ENCODE measurements at regions not wholly inside any gene's neighbourhood (a gene's known extent, or its start where the extent isn't known, plus 50 kb on each side); places are given as distances from the start of the nearest gene placed in this dataset.

- DNase-seq (ENCODE audit: low spot score), result no peak
Measured at GRCh38 chr6:122063761-122064160, 335.7 kb upstream of the HSF2 start.

DNA sequence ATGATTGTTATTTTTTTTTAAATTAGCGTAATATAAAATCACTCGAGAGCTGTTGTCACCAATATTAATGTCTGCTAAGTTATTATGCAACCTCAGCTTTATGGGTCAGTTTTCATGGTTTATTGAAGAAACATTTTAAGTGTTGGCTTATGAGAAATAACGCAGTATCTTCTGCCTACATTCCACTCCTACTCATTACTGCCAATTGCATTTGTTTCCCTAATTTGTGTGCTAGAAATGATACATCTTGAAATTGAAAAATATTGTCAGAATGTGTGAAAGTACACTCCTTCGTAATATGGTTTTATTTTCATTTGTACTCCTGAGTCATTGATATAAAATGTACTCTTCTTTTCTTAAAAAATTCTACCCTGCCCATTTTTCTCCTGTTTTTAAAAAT is 333.3 kb upstream of the HSF2 start:
- no peak for DNase-seq (ENCODE audit: low spot score)

- no peak for DNase-seq (ENCODE audit: low spot score)
Measured at GRCh38 chr6:122068291-122068769, 331.1 kb upstream of the HSF2 start.

DNA sequence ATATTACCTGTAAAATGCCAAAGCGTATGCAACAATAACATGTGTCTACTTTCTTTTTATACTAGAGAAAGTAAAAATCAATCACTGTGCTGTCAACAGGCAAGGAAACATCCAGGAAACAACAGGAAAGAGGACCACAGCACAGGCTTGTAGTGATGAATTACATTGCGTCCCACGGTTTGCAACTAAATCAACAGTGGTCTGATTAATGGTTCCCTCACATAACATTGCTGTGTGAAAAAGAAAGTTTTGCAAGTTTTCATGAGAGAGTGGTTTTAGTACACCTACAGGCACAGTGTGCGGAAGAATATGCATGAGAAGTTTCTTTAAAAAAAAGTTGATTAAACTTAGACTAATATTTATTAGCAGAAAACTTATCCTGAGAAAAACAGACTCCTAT is 329.5 kb upstream of the HSF2 start:
- DNase-seq (ENCODE audit: low spot score), result no peak

GRCh38 chr6:122072014-122072647 is 327.3 kb upstream of the HSF2 start:
- DNase-seq (ENCODE audit: low spot score), result no peak

DNA sequence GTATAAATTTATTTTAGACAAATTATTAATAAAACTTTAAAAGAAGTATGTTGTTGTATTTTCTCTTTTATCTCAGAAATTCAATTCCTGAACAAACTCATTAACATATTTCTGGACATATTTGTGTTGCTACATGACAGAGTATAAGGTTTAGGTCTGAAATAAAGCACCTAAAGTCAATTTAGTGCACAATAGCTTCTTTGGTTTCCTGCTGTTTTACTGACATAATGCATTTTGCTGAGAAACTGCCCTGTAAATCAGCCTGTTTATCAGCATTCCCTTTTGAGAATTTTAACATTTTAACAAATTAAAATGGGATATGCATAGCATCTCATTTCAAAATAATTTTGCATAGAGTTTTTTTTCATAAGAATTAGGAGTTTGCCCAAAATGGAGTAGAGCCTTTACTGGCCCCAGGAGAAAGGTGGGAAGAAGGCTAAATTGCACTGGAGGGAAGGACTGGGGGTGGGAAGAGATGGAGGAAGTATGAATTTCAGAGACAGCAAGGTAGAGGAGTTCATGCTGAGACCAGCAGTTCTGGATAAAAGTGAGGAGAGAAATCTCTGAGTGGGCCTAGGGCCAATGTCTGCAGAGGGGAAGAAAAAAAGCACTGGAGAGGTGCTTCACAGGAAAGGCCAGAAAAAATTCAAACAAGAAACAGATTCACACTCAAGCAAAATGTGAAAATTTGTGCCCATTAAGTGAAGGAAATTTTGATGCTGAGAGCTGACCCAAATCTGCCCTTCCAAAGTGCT is 324.2 kb upstream of the HSF2 start:
- DNase-seq (ENCODE audit: low spot score), result no peak

GRCh38 chr6:122075917-122076316 is 323.5 kb upstream of the HSF2 start:
- DNase-seq (ENCODE audit: low spot score), result no peak

DNA sequence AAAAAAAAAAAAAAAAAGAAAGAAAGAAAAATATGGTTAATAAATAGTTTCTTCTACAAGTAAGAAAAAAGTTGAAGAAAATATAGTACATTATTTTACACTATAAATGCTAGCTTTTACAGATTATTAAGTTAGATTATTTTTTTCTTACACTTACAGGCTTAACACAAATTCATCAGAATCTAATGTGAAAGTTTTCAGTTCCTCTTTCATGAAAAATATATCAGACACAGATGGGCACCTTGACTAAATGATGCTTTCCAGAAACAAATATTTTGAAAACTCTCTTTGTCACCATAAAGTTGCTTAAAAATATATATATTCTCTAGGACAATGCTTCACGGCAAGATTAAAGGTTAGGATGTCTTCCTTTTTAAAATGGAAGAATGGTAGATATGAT is 321.8 kb upstream of the HSF2 start:
- no peak for DNase-seq (ENCODE audit: low spot score)

DNA sequence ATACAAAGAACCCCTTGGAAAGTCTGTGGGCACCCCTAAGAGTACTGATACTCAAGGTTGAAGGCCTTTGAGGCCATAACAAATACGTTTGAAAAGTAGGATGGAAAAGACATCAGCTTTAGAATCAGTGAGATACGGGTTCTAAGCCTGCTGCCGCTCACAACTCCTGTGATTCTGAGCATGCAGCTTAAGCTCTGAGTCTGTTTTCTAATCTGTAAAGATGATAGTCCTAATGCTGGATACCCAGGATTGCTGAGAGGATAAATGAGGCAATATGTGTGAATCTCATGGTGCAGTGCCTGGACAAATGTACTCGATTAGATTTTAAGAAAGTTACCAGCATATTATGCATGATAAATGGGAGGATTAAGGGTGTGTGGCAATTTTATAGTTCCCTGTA is 321.0 kb upstream of the HSF2 start:
- DNase-seq (ENCODE audit: low spot score), result no peak

DNA sequence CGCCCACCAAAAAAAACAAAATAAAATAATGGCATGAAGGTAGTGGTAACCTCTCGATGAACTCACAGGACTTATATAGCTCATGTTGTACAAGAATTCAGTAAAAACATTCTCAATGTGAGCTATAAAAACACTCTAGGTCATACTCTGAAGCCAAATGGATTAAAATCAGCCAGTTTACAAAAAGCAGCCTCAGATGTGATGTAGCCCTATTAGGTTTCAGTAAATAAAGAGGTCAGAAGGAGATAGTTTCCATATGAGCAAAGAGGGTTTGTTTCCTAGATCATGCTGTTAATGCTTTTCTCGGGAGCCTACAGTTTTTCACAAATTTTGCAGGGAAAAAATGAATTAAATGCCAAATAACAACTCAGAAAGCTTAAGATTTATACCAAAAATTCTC is 319.5 kb upstream of the HSF2 start:
- DNase-seq (ENCODE audit: low spot score), result no peak

DNA sequence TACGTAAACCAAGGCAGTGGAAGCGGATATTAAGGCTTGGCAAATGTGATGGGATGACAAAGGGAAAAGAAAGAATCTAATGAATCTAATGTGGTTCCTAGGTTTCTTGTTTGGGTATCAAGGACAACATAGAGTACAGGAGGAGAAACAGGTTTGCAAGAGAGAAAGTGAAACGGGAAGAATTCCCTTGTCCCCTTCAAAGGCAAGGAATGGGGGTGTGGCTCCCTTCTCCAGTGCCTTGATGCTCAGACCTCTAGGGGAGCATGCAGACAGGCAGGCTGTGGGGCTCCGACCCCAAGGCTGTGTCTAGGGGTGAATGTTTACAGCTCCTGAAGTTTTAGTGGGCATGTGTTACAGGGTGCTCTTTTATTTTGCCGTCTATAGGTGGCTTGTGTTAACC is 317.5 kb upstream of the HSF2 start:
- DNase-seq (ENCODE audit: low spot score), result no peak

DNA sequence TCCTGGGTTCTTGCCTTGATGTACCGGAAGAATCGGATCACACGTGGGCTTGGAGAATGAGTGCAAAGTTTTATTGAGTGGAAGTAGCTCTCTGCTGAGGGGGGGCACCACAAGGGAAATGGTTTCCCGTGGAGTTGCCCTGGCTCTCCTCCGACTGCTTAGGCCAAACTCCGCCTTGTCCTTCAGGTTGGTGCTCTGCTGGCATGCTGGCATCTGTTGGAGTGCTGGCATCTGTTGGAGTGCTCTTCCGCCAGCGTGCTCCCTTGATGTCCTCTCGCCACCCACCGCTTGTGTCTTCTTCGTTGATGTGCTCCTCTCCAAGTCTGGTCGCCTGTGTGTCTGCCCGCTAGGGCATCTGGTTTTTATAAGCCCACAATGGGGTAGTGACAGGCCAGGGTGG is 317.1 kb upstream of the HSF2 start:
- DNase-seq (ENCODE audit: low spot score), result no peak

- DNase-seq (ENCODE audit: low spot score), result no peak
Measured at GRCh38 chr6:122092366-122092765, 307.1 kb upstream of the HSF2 start.

GRCh38 chr6:122098201-122098678 is 301.2 kb upstream of the HSF2 start:
- no peak for DNase-seq (ENCODE audit: low spot score)

GRCh38 chr6:122102026-122102425 is 297.4 kb upstream of the HSF2 start:
- no peak for DNase-seq (ENCODE audit: low spot score)

DNA sequence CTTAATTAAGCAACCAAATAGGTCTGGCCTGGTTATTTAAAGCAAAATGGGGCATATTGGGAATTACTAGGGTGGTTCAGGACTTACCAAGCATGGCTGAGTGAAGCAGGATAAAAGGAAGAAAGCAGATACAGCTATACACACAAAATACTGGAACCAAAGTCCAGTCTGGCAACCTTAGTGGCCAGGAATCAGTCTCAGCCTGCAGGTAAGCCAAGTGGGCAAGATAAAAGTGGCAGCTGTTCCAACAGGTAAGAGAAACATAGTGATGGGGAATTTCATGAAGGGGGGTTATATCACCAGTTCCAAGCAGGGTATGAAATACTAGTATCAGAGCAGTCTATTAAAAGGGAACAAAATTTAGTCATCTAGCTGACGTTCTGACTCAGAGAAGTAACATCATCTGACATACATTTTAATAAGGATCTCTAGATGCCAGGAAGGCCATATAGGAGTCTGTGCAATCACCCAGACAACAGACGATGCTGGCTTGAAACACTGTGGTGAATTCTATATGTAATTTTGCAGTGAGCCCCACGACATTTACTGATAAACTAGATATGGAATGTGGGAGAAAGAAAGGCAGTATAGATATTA is 292.1 kb upstream of the HSF2 start:
- no peak for DNase-seq (ENCODE audit: low spot score)

DNA sequence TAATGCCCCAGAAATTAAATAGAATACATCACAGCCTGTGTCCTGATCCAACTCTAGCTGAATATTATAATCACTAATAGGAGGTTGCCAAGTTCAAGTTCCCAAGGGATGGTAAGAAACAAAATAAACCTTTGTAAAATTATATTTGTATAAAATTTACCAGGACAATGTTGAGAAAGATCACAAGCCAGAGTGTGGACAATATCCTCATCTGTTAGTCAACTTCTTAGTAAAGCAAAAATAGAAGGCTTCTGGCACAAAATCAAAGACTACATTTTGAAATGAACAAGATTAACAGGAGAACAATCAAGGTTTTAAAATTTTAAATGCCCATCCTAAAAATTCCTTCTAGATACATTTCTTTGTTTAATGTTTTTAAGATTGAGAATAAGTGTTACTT is 290.4 kb upstream of the HSF2 start:
- no peak for DNase-seq (ENCODE audit: low spot score)

DNA sequence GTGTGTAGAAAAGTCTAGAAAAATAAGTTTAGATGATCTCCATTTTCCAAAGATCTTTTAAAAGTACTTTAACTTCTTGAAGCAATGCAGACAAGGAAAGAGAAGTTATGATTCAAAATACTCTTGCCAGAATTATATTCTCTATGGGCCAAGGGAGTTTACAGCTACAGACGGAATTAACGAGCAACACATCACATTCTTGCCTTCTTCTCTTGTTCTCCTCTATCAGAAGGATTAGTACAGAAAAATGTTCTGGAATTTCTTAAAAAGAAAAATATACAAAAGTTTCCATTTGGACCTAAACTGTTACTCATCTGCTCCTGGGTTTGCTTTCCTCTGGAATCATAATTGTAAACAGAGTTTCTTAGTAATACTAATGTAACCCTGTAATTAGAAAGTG is 284.7 kb upstream of the HSF2 start:
- DNase-seq (ENCODE audit: low spot score), result no peak

GRCh38 chr6:122116119-122116834 is 283.2 kb upstream of the HSF2 start:
- no peak for DNase-seq (ENCODE audit: low spot score)

DNA sequence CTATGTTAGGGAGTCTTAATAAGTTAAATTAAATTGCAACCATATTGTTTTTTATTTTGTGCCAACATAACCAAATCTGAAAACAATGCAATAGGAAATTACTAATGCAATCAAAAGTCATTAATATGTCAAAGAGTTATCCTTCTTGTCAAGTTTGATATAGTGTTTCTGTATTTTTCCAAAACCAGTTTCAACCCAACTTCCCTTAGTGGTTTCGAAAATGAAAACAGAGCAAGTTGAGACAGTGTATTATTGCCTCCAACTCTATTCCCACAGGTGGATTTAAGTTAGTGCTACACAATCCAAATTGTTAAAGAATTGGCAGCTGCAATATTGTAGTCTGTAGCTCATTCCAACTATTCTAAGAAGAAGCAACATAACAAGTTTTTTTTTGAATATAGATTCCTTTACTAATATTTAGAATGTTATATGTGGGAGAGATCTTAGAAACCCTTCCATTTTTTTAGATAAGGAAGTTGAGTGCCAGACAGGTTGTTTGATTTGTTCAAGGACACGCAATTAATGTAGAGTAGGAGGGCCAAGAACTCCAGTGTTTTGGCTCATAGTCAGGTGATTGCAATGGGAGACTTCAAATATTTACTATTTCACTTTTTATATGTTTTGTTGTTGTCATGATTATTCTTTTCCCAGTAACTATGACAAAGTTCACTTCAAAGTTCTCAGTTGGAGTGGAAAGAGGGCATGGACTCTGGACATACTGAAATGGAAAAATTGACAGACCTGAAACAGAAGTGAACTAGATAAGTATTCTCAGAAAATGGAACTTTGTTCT is 282.4 kb upstream of the HSF2 start:
- no peak for DNase-seq (ENCODE audit: low spot score)

- no peak for DNase-seq (ENCODE audit: low spot score)
Measured at GRCh38 chr6:122118945-122119506, 280.4 kb upstream of the HSF2 start.

Data from CD4-positive, alpha-beta T cell treated with Interleukin-6 at 100 ng/mL for 8 hours (primary cell).